Endodermal cell (in vitro differentiated cells): ENCODE measurements at regions not wholly inside any gene's neighbourhood (a gene's known extent, or its start where the extent isn't known, plus 50 kb on each side); places are given as distances from the start of the nearest gene placed in this dataset.

Experiments used
- DNase-seq: peaks from one replicate; pipeline ENCODE4 v3.0.0-alpha.2; 2017
- H3K27ac ChIP-seq: 2 replicates; pipeline ENCODE4 v1.5.1; 2013; ENCODE audit warnings: mild to moderate bottlenecking, low read depth, low read length, moderate library complexity
- H3K27me3 ChIP-seq: 2 replicates; pipeline ENCODE4 v1.6.1; 2013; ENCODE audit warnings: mild to moderate bottlenecking, low read length, moderate library complexity; ENCODE audit not compliant: insufficient read depth, control insufficient read depth, poor library complexity, severe bottlenecking
- H3K36me3 ChIP-seq: 2 replicates; pipeline ENCODE4 v1.7.0; 2013; ENCODE audit warnings: mild to moderate bottlenecking, low read length, moderate library complexity; ENCODE audit not compliant: control insufficient read depth, insufficient read depth
- H3K4me1 ChIP-seq: one replicate; pipeline ENCODE4 v1.7.0; 2013; ENCODE audit warnings: low read length; ENCODE audit not compliant: control insufficient read depth, insufficient read depth
- H3K4me3 ChIP-seq: 2 replicates; pipeline ENCODE4 v1.5.1; 2013; ENCODE audit warnings: mild to moderate bottlenecking, low read length, moderate library complexity
- H3K9ac ChIP-seq: 2 replicates; pipeline ENCODE4 v1.6.1; 2013; ENCODE audit warnings: mild to moderate bottlenecking, low read length, moderate library complexity; ENCODE audit not compliant: poor library complexity, severe bottlenecking; ENCODE audit errors: extremely low read depth
- H3K9me3 ChIP-seq: 2 replicates; pipeline ENCODE4 v1.6.1; 2013; ENCODE audit warnings: mild to moderate bottlenecking, low read length, moderate library complexity; ENCODE audit not compliant: control insufficient read depth
- H3K27ac Mint-ChIP-seq: 2 replicates; pipeline ENCODE4 v1.8.0; 2020; ENCODE audit warnings: mixed read lengths
- H3K27me3 Mint-ChIP-seq: 2 replicates; pipeline ENCODE4 v1.8.0; 2021; ENCODE audit warnings: mild to moderate bottlenecking, mixed read lengths; ENCODE audit not compliant: insufficient read depth
- H3K36me3 Mint-ChIP-seq: 2 replicates; pipeline ENCODE4 v1.8.0; 2020; ENCODE audit warnings: low read depth, mixed read lengths
- H3K4me1 Mint-ChIP-seq: 2 replicates; pipeline ENCODE4 v1.8.0; 2020; ENCODE audit warnings: mixed read lengths
- H3K4me3 Mint-ChIP-seq: 2 replicates; pipeline ENCODE4 v1.8.0; 2020; ENCODE audit warnings: mild to moderate bottlenecking, moderate library complexity, mixed read lengths
- H3K9me3 Mint-ChIP-seq: 2 replicates; pipeline ENCODE4 v1.8.0; 2020; ENCODE audit warnings: mild to moderate bottlenecking, mixed read lengths
- WGBS, 2 experiments: methylation state at CpG; one replicate each; pipeline versions ENCODE4 v1.1.5 to v1.1.7; 2013; ENCODE audit warnings: missing lambda C conversion rate in 2 of 2, mixed read lengths in 1 of 2; ENCODE audit not compliant: insufficient coverage in 1 of 2, insufficient read length in 1 of 2; 5-methylcytosine and 5-hydroxymethylcytosine counted together
- TF ChIP-seq, protein P1 (sequence below): fragments of 200-600 bp; sonication (generic); conservative IDR thresholded peaks from 2 replicates; pipeline ENCODE4 v1.5.0; 2021; ENCODE audit warnings: antibody characterized with exemption, mild to moderate bottlenecking

DNA sequence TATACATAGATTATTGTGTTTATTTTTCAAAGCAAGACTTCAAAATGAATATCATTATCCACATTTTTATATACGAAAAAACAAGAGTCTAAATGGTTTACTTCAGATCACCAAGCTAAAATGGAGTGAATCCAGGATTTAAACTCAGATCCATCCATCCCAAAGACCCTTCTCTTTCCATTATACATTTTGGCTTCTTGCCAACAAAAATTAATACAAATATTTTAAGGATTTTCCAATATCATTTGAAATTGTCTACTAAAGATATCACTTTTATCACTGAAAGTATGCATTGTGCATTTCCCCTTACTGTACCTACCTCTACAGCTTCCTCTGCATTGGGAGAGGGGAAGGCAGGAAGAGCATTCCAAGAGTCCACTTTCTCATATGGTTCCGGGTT, 541.2 kb downstream of the RPS29 start:
- Histone ChIP-seq H3K4me1 (no peaks in the 10 kb centered on the region), H3K9me3 (no peaks in the 10 kb centered on the region), H3K9ac (no peak overlapping the region), H3K27ac (no peak overlapping the region), H3K4me3 (no peak overlapping the region), H3K27me3 (no peaks in the 10 kb centered on the region), H3K36me3 (no peaks in the 10 kb centered on the region)
- no peak for DNase-seq
- TF ChIP-seq, protein P1, sequence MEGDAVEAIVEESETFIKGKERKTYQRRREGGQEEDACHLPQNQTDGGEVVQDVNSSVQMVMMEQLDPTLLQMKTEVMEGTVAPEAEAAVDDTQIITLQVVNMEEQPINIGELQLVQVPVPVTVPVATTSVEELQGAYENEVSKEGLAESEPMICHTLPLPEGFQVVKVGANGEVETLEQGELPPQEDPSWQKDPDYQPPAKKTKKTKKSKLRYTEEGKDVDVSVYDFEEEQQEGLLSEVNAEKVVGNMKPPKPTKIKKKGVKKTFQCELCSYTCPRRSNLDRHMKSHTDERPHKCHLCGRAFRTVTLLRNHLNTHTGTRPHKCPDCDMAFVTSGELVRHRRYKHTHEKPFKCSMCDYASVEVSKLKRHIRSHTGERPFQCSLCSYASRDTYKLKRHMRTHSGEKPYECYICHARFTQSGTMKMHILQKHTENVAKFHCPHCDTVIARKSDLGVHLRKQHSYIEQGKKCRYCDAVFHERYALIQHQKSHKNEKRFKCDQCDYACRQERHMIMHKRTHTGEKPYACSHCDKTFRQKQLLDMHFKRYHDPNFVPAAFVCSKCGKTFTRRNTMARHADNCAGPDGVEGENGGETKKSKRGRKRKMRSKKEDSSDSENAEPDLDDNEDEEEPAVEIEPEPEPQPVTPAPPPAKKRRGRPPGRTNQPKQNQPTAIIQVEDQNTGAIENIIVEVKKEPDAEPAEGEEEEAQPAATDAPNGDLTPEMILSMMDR, result no peak
- WGBS, 2 experiments, result 84 to 88% methylated on average over 1 to 2 of the region's 2 CpGs
- H3K36me3 Mint-ChIP-seq, result no peaks in the 10 kb centered on the region
- no peak overlapping the region for H3K4me3 Mint-ChIP-seq
- H3K4me1 Mint-ChIP-seq, result no peaks in the 10 kb centered on the region
- no peaks in the 10 kb centered on the region for H3K9me3 Mint-ChIP-seq
- no peaks in the 10 kb centered on the region for H3K27me3 Mint-ChIP-seq
- no peak overlapping the region for H3K27ac Mint-ChIP-seq

DNA sequence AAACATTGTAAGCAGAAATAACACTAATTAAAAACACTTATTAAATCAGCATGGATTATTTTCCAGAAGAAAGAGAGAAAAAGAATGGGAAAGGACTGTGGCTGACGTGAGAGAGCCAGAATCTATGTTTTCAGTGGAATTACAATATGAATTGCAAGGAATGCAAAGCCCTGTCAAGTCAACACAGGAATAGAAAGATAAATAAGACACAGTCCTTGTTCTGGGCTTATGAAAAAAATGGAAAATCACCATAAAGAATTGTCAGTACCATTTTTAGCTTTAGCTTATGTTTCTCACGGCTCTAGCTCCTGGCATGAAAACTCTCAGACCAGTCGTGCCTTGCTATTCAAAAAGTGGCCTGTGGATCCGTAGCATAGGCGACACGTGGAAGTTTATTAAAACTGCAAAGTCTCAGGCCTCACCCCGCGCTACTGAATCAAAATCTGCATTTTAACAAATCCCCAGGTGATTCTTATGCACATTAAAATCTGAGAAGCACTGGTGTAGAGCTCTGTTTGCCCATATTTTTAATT, 549.1 kb downstream of the RPS29 start:
- Mint-ChIP-seq H3K27ac (no peak overlapping the region), H3K36me3 (no peaks in the 10 kb centered on the region), H3K9me3 (no peaks in the 10 kb centered on the region), H3K4me3 (no peak overlapping the region), H3K27me3 (no peaks in the 10 kb centered on the region), H3K4me1 (no peaks in the 10 kb centered on the region)
- no peaks in the 10 kb centered on the region for H3K36me3 ChIP-seq
- TF ChIP-seq, protein P1, result no peak
- H3K4me1 ChIP-seq, result no peaks in the 10 kb centered on the region
- no peak overlapping the region for H3K9ac ChIP-seq
- 71 to 81% methylated on average over 7 to 8 of the region's 8 CpGs for WGBS, 2 experiments
- no peaks in the 10 kb centered on the region for H3K27me3 ChIP-seq
- H3K9me3 ChIP-seq, result no peaks in the 10 kb centered on the region
- no peak overlapping the region for H3K4me3 ChIP-seq
- H3K27ac ChIP-seq, result no peak overlapping the region
- DNase-seq, result no peak

DNA sequence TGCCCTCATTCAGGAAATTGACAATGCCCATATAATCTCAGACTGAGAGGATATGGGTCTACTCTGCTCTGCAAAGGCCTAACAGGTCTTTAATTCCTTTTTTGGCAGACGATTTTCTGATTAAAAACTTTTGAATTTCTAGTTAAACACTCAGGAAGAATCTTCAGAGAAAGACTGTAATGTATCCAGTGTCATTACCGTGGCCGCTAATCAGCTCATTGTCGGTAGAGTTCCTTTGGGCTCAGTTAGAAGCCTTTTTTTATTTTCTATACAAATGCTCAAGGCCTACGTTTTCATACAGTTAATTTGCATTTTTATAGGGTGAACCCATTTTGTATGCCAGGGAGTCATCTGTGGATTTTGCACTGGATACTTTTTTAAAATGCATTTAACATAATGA, 549.9 kb downstream of the RPS29 start:
- no peak overlapping the region for H3K4me3 Mint-ChIP-seq
- no peaks in the 10 kb centered on the region for H3K4me1 Mint-ChIP-seq
- H3K9me3 Mint-ChIP-seq, result no peaks in the 10 kb centered on the region
- no peaks in the 10 kb centered on the region for H3K27me3 ChIP-seq
- no peaks in the 10 kb centered on the region for H3K36me3 ChIP-seq
- no peaks in the 10 kb centered on the region for H3K27me3 Mint-ChIP-seq
- H3K27ac Mint-ChIP-seq, result no peak overlapping the region
- no peaks in the 10 kb centered on the region for H3K36me3 Mint-ChIP-seq
- H3K9ac ChIP-seq, result no peak overlapping the region
- WGBS, 2 experiments, result 91 to 92% methylated on average over 4 to 5 of the region's 5 CpGs
- H3K27ac ChIP-seq, result no peak overlapping the region
- H3K4me3 ChIP-seq, result no peak overlapping the region
- TF ChIP-seq, protein P1, result no peak
- DNase-seq, result no peak
- H3K9me3 ChIP-seq, result no peaks in the 10 kb centered on the region
- no peaks in the 10 kb centered on the region for H3K4me1 ChIP-seq
